ENCODE measurements at regions not wholly inside any gene's neighbourhood (a gene's known extent, or its start where the extent isn't known, plus 50 kb on each side); places are given as distances from the start of the nearest gene placed in this dataset.

- Histone ChIP-seq H3K27ac (peak overlapping the region; percentile 78), H3K4me1 (ENCODE audit: control insufficient read depth in 1 of 2, insufficient read depth in 1 of 2, low read depth in 1 of 2, low read length in 1 of 2) (peaks cover 50 to 56% of the 10 kb centered on the region in 2 experiments), H3K9me3 (no peaks in the 10 kb centered on the region), H3K4me3 (ENCODE audit: low read depth in 1 of 2, low read length in 1 of 2) (no peak overlapping the region), H3K27me3 (no peaks in the 10 kb centered on the region), H3K36me3 (no peaks in the 10 kb centered on the region)
- no peak for TF ChIP-seq CTCF (IDR thresholded peaks at IDR 0.05)
These were observed 133.6 kb upstream of the SSTR1 start for GRCh38 chr14:38074081-38074480.

GRCh38 chr14:38074754-38075153 lies 132.9 kb upstream of the SSTR1 start:
- no peak for TF ChIP-seq CTCF (IDR thresholded peaks at IDR 0.05)
- peak overlapping the region in 1 of 2 experiments; percentile 5 for H3K4me3 ChIP-seq (ENCODE audit: low read depth in 1 of 2, low read length in 1 of 2)
- H3K9me3 ChIP-seq: no peaks in the 10 kb centered on the region
- no peaks in the 10 kb centered on the region for H3K27me3 ChIP-seq
- peak overlapping the region; percentile 78 for H3K27ac ChIP-seq
- H3K36me3 ChIP-seq: no peaks in the 10 kb centered on the region
- H3K4me1 ChIP-seq (ENCODE audit: control insufficient read depth in 1 of 2, insufficient read depth in 1 of 2, low read depth in 1 of 2, low read length in 1 of 2): peaks cover 57 to 63% of the 10 kb centered on the region in 2 experiments

- Histone ChIP-seq H3K4me1 (ENCODE audit: control insufficient read depth in 1 of 2, insufficient read depth in 1 of 2, low read depth in 1 of 2, low read length in 1 of 2) (peaks cover 66 to 84% of the 10 kb centered on the region in 2 experiments), H3K36me3 (no peaks in the 10 kb centered on the region), H3K4me3 (ENCODE audit: low read depth in 1 of 2, low read length in 1 of 2) (peak overlapping the region; percentile 49 to 53), H3K27ac (peak overlapping the region; percentile 97), H3K9me3 (no peaks in the 10 kb centered on the region), H3K27me3 (no peaks in the 10 kb centered on the region)
- TF ChIP-seq CTCF (IDR thresholded peaks at IDR 0.05): no peak
These were observed 129.3 kb upstream of the SSTR1 start for GRCh38 chr14:38078393-38078792.

GRCh38 chr14:38079268-38079667 lies 128.4 kb upstream of the SSTR1 start:
- Histone ChIP-seq H3K9me3 (no peaks in the 10 kb centered on the region), H3K4me1 (ENCODE audit: control insufficient read depth in 1 of 2, insufficient read depth in 1 of 2, low read depth in 1 of 2, low read length in 1 of 2) (peaks cover 57 to 75% of the 10 kb centered on the region in 2 experiments), H3K36me3 (no peaks in the 10 kb centered on the region), H3K4me3 (ENCODE audit: low read depth in 1 of 2, low read length in 1 of 2) (peak overlapping the region; percentile 49 to 53), H3K27ac (peak overlapping the region; percentile 97), H3K27me3 (no peaks in the 10 kb centered on the region)
- no peak for TF ChIP-seq CTCF (IDR thresholded peaks at IDR 0.05)

- H3K9me3 ChIP-seq: no peaks in the 10 kb centered on the region
- peaks cover 51 to 69% of the 10 kb centered on the region in 2 experiments for H3K4me1 ChIP-seq (ENCODE audit: control insufficient read depth in 1 of 2, insufficient read depth in 1 of 2, low read depth in 1 of 2, low read length in 1 of 2)
- no peaks in the 10 kb centered on the region for H3K36me3 ChIP-seq
- no peak for TF ChIP-seq CTCF (IDR thresholded peaks at IDR 0.05)
- H3K27me3 ChIP-seq: no peaks in the 10 kb centered on the region
- peak overlapping the region in 1 of 2 experiments; percentile 49 for H3K4me3 ChIP-seq (ENCODE audit: low read depth in 1 of 2, low read length in 1 of 2)
- H3K27ac ChIP-seq: peak overlapping the region; percentile 97
These were observed 127.8 kb upstream of the SSTR1 start for GRCh38 chr14:38079886-38080285.

- Histone ChIP-seq H3K27me3 (no peaks in the 10 kb centered on the region), H3K36me3 (no peaks in the 10 kb centered on the region), H3K4me3 (ENCODE audit: low read depth in 1 of 2, low read length in 1 of 2) (no peak overlapping the region), H3K27ac (peak overlapping the region; percentile 97), H3K9me3 (no peaks in the 10 kb centered on the region), H3K4me1 (ENCODE audit: control insufficient read depth in 1 of 2, insufficient read depth in 1 of 2, low read depth in 1 of 2, low read length in 1 of 2) (peaks cover 46 to 62% of the 10 kb centered on the region in 2 experiments)
- no peak for TF ChIP-seq CTCF (IDR thresholded peaks at IDR 0.05)
These were observed 127.0 kb upstream of the SSTR1 start for GRCh38 chr14:38080696-38081095.
